ENCODE measurements at regions not wholly inside any gene's neighbourhood (a gene's known extent, or its start where the extent isn't known, plus 50 kb on each side); places are given as distances from the start of the nearest gene placed in this dataset.
"Not testable (repeated sequence)": the region's sequence is repeated elsewhere in the genome, so short reads cannot be mapped to it uniquely, and the experiment has no call there.

DNA sequence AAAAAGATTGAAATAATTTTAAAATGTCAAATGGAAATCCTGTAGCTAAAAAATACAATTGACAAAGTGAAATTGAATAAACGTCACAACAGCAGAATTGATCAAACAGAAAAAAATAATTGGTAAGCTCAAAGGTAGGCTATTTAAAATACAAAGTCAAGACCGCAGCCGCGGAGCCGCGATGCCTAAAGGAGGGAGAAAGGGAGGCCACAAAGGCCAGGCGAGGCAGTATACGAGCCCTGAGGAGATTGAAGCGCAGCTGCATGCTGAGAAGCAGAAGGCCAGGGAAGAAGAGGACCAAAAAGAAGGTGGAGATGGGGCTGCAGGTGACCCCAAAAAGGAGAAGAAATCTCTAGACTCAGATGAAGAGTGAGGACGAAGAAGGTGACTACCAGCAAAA is 1068.5 kb upstream of the COX7C start:
- DNase-seq (ENCODE audit: low spot score): no peak

DNA sequence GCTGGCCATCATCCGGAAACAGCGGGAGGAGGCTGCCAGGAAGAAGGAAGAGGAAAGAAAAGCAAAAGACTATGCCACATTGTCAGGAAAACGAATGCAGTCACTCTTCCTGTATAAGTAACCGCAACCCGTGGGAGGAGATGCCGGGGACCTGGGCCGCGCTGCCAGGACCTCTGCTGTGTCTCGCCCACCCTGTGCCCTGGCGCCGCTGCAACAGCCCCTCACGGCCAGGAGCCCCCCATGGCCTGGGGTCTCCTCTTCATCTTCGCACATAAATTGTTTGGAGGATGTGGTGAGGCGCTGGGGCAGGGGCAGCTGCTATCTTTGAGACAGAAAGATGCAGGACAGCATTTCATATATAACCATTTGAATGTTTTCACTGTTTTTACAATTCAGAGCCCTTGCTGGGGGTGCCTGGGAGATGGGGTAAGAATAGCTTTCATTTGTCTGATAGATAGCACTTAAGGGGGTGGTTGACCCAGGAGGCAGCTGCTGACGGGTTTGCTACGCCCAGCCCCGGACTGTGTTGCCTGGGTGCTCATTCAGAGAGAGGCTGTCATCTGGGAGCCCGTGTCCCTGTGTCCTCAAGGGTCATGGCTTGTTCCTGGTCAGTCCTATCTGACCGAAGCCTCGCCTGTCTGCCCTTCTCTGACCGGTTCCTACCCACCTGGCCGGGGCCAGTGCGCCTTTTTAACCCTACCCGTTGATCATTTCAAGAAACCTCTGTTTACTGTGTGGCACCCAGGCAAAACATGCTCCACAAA is 1067.7 kb upstream of the COX7C start:
- no peak for DNase-seq (ENCODE audit: low spot score)

GRCh38 chr5:85556464-85556863 is 1061.3 kb upstream of the COX7C start:
- no peak for DNase-seq (ENCODE audit: low spot score)

DNA sequence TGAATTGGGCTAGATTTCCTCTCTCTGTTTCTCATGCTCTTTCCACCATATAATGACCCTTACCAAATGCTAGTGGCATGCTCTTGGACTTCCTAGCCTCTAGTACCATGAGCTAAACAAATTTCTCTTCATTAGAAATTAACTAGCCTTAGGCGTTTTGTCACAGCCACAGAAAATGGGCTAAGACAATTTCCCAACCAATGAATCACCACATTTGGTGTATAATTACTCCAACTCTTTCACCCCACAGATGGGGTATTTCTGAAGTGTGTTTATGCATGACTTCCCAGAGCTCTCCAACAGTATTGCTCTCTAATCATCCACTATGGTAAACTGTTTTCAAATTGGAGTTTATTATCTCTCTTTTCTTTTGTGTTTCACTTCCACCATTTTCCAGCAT is 1041.1 kb upstream of the COX7C start:
- DNase-seq (ENCODE audit: low spot score): no peak

- not testable (repeated sequence) for DNase-seq (ENCODE audit: low spot score)
Observed at GRCh38 chr5:85587806-85588205, 1029.9 kb upstream of the COX7C start.

GRCh38 chr5:85588268-85588667 is 1029.5 kb upstream of the COX7C start:
- DNase-seq (ENCODE audit: low spot score): not testable (repeated sequence)

GRCh38 chr5:85590764-85591163 is 1027.0 kb upstream of the COX7C start:
- no peak for DNase-seq (ENCODE audit: low spot score)

- DNase-seq (ENCODE audit: low spot score): no peak
Observed at GRCh38 chr5:85591311-85591710, 1026.4 kb upstream of the COX7C start.

- no peak for DNase-seq (ENCODE audit: low spot score)
Observed at GRCh38 chr5:85602843-85603242, 1014.9 kb upstream of the COX7C start.

DNA sequence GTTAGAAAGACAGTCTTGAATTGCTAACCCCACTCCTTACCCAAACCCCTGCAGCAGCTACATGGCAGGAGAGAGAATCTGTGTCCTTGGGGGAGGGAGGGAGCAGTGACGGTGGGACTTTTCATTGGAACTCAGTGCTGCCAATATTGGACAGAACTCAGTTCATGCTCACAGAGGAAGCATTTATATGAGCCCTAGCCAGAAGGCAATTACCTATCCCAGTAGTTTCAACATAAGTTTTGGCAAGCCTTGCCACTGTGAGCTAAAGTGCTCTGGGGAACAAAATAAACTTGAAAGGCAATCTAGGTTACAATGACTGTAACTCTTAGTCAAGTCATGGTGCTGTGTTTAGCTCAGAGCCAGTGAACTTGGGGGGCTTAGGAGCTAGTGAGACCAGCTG is 1013.4 kb upstream of the COX7C start:
- DNase-seq (ENCODE audit: low spot score): no peak

- DNase-seq (ENCODE audit: low spot score): no peak
Observed at GRCh38 chr5:85604786-85605185, 1013.0 kb upstream of the COX7C start.

- DNase-seq (ENCODE audit: low spot score): no peak
Observed at GRCh38 chr5:85605381-85605780, 1012.4 kb upstream of the COX7C start.

DNA sequence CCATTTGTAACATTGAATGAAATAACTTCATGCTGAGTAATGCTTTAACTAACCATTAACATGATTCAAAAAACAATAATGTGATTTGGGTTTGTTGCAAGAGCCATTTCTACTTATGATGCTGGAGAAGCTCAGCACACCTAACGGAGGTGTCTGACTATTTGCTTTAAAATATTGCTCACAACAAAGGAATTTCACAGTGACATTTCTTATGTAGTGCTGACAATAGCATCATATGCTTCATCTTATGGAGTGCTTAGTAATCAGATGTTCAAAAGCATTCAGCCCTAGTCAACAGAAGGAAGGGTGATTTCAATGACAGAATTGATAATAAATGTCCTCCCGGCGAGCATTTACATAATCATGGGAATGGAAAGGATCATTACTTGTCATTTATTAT is 1003.3 kb upstream of the COX7C start:
- DNase-seq (ENCODE audit: low spot score): no peak

DNA sequence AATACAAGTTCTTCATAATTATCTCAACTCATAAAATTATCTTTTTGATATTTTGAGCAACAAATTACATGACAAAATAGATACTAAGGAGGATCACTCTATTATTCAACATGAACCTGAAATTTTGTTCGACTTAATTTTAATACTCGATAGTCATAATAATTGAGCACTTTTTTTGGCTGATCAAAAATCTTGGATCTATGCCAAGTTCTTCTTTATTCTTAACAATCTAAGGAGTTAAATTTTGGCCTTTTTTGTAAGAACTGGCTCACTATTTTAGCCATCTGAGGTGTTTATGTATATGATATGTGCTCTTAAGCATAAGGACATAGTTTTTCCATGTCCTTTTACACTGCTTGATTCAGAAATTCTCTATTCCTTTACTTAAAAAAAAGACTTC is 996.1 kb upstream of the COX7C start:
- no peak for DNase-seq (ENCODE audit: low spot score)

DNA sequence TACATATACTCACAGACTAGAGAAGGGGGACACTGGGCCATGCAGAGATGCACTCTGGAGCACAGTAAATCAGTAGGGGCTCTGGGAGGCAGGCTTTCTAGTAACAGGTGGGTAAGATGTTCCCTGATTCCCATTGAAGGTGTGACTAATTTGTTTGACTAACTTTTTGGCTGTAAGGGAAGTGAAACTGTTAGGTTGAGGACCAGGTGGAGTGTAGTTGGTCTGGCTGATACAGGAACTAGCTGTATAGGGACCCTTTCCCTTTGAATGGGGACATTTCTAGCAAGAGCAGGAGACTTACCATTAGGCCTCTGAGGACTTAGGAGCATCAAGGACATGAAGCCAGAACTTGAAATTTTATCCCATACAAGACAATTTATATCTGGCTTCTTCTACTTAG is 989.6 kb upstream of the COX7C start:
- DNase-seq (ENCODE audit: low spot score): no peak

GRCh38 chr5:85638495-85639125 is 979.1 kb upstream of the COX7C start:
- not testable (repeated sequence) for DNase-seq (ENCODE audit: low spot score)

GRCh38 chr5:85646036-85646435 is 971.7 kb upstream of the COX7C start:
- DNase-seq (ENCODE audit: low spot score): no peak

GRCh38 chr5:85646641-85647040 is 971.1 kb upstream of the COX7C start:
- no peak for DNase-seq (ENCODE audit: low spot score)

DNA sequence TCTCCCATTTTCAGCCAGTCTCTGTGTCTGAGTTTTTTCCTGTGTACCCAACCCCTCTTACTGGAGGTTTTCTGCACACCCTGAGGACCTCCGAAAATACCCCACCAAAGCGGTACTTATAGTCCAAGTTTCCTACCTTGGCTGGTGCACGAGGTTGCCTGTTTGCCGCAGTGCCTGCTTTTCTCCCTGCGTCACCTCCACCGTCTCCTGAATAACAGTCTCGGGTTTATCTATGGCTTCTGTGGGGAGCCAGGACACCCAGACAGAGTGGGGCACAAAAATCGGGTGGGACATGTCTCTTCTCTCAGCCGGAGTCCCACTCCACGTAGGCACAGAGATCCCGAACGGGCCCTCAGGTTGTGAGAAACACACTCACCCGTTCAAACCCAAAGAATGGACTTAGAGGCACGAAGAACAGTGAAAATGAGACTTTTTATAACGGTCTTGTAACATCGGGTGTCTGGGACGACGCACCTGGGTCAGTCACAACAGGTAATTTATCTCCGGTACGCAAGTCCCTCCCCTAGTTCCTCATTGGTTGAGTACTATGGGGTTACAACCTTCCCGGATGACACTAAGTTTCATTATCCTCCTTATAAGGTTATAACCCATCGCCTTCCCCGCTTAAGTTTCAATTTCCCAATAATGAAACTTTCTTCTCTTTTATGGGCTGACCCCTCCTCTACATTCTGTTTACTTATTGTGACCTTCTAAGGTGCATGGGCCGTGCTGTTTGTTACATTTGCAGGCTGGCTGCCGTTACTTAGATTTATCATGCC is 970.2 kb upstream of the COX7C start:
- DNase-seq (ENCODE audit: low spot score): no peak

GRCh38 chr5:85648495-85648894 is 969.2 kb upstream of the COX7C start:
- no peak for DNase-seq (ENCODE audit: low spot score)

DNA sequence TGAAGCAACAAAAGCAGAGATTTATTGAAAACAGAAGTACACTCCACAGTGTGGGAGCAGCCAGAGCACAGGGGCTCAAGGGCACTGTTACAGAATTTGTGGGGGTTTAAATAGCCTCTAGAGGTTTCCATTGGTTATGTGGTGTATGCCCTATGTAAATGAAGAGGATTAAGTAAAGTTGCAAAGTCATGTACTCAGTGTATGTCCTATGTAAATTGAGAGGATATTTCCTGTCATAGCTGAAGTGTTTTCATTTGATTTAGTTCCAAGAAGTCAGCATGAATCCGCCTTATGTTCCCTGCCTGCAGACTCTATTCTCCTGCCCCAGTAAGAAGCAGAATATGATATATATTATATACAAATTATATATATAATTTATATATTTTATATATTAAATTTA is 966.0 kb upstream of the COX7C start:
- DNase-seq (ENCODE audit: low spot score): no peak

- not testable (repeated sequence) for DNase-seq (ENCODE audit: low spot score)
Observed at GRCh38 chr5:85654144-85654543, 963.6 kb upstream of the COX7C start.

GRCh38 chr5:85656050-85656449 is 961.7 kb upstream of the COX7C start:
- no peak for DNase-seq (ENCODE audit: low spot score)

All from HuH-7 (cell line).